Erythroblast (primary cell): ENCODE measurements at regions not wholly inside any gene's neighbourhood (a gene's known extent, or its start where the extent isn't known, plus 50 kb on each side); places are given as distances from the start of the nearest gene placed in this dataset.

Experiments used
- GATA1 ChIP-seq: IDR thresholded peaks from 2 replicates; pipeline ENCODE4 v1.6.1; 2011; ENCODE audit warnings: low read depth, mild to moderate bottlenecking, control low read depth, low read length, moderate library complexity
- POLR2A ChIP-seq: IDR thresholded peaks from 2 replicates; pipeline ENCODE4 v1.6.1; 2011; ENCODE audit warnings: mild to moderate bottlenecking, low read length

GRCh38 chr10:3514691-3515090 lies 270.3 kb downstream of the KLF6 start:
- TF ChIP-seq POLR2A (no peak), GATA1 (no peak)
